ENCODE measurements at regions not wholly inside any gene's neighbourhood (a gene's known extent, or its start where the extent isn't known, plus 50 kb on each side); places are given as distances from the start of the nearest gene placed in this dataset.

- TF ChIP-seq CTCF (IDR thresholded peaks at IDR 0.05; ENCODE audit: borderline replicate concordance, insufficient read depth, low read depth, low read length): no peak
Observed at GRCh38 chr7:34207810-34208209, 302.5 kb downstream of the BMPER start.

GRCh38 chr7:34208878-34209621, 303.7 kb downstream of the BMPER start:
- TF ChIP-seq CTCF (IDR thresholded peaks at IDR 0.05; ENCODE audit: borderline replicate concordance, insufficient read depth, low read depth, low read length): no peak

More at GRCh38 chr7:34207810-34208209, 302.5 kb downstream of the BMPER start:
- H3K4me3 ChIP-seq (ENCODE audit: low read depth, low read length): no peak overlapping the region

GRCh38 chr7:34211018-34211417, 305.7 kb downstream of the BMPER start:
- TF ChIP-seq CTCF (IDR thresholded peaks at IDR 0.05; ENCODE audit: borderline replicate concordance, insufficient read depth, low read depth, low read length): no peak
- no peak overlapping the region for H3K4me3 ChIP-seq (ENCODE audit: low read depth, low read length)

More at GRCh38 chr7:34208878-34209621, 303.7 kb downstream of the BMPER start:
- H3K4me3 ChIP-seq (ENCODE audit: low read depth, low read length): no peak overlapping the region

GRCh38 chr7:34217972-34218371, 312.6 kb downstream of the BMPER start:
- TF ChIP-seq CTCF (IDR thresholded peaks at IDR 0.05; ENCODE audit: borderline replicate concordance, insufficient read depth, low read depth, low read length): no peak
- H3K4me3 ChIP-seq (ENCODE audit: low read depth, low read length): no peak overlapping the region

GRCh38 chr7:34219153-34219718, 313.9 kb downstream of the BMPER start:
- no peak for TF ChIP-seq CTCF (IDR thresholded peaks at IDR 0.05; ENCODE audit: borderline replicate concordance, insufficient read depth, low read depth, low read length)
- H3K4me3 ChIP-seq (ENCODE audit: low read depth, low read length): no peak overlapping the region

- TF ChIP-seq CTCF (IDR thresholded peaks at IDR 0.05; ENCODE audit: borderline replicate concordance, insufficient read depth, low read depth, low read length): no peak
- H3K4me3 ChIP-seq (ENCODE audit: low read depth, low read length): no peak overlapping the region
Observed at GRCh38 chr7:34220506-34221185, 315.3 kb downstream of the BMPER start.
